Heart left ventricle (tissue), 16 donors: ENCODE measurements at regions not wholly inside any gene's neighbourhood (a gene's known extent, or its start where the extent isn't known, plus 50 kb on each side); places are given as distances from the start of the nearest gene placed in this dataset.
"Not testable (repeated sequence)": the region's sequence is repeated elsewhere in the genome, so short reads cannot be mapped to it uniquely, and the experiment has no call there.

Experiments used
- ATAC-seq, 4 donors: fragments of 200-7000 bp; cut with Tn5 transposase; one replicate each; pipeline ENCODE4 v1.9.1; 2020 to 2022; ENCODE audit warnings: moderate library complexity in 4 of 4, mild to moderate bottlenecking in 3 of 4, moderate number of reproducible peaks in 1 of 4
- DNase-seq, 5 donors: peaks; one replicate each; pipeline ENCODE4 v3.0.0-alpha.2; 2020
- H3K27ac ChIP-seq, 12 donors: fragments of 200-600 bp; sonication (generic) in 4 of 12; one replicate each; pipeline versions ENCODE4 v1.5.0 to v1.8.0; 2016 to 2022; ENCODE audit warnings: mild to moderate bottlenecking in 2 of 12
- H3K27me3 ChIP-seq, 9 donors: fragments of 200-600 bp; sonication (generic) in 2 of 9; one replicate each; pipeline versions ENCODE4 v1.5.1 to v1.8.0; 2016 to 2022; ENCODE audit warnings: mild to moderate bottlenecking in 3 of 9
- H3K36me3 ChIP-seq, 9 donors: fragments of 200-600 bp; sonication (generic) in 2 of 9; one replicate each; pipeline versions ENCODE4 v1.5.0 to v1.8.0; 2018 to 2022; ENCODE audit warnings: mild to moderate bottlenecking in 2 of 9
- H3K4me1 ChIP-seq, 12 donors: fragments of 200-600 bp; sonication (generic) in 4 of 12; one replicate each; pipeline versions ENCODE4 v1.5.0 to v1.8.0; 2016 to 2022; ENCODE audit warnings: mild to moderate bottlenecking in 3 of 12
- H3K4me3 ChIP-seq, 12 donors: fragments of 200-600 bp; sonication (generic) in 4 of 12; one replicate each; pipeline versions ENCODE4 v1.5.0 to v1.8.0; 2017 to 2022; ENCODE audit warnings: mild to moderate bottlenecking in 9 of 12, moderate library complexity in 4 of 12
- H3K9me3 ChIP-seq, 12 donors: fragments of 200-600 bp; sonication (generic) in 4 of 12; one replicate each; pipeline versions ENCODE4 v1.5.0 to v1.8.0; 2016 to 2022; ENCODE audit warnings: mild to moderate bottlenecking in 1 of 12
- CTCF ChIP-seq, 12 donors: fragments of 200-600 bp; sonication (generic) in 4 of 12; IDR thresholded peaks; one replicate each; pipeline versions ENCODE4 v1.5.0 to v1.8.0; 2018 to 2022; ENCODE audit warnings: antibody characterized with exemption in 12 of 12, mild to moderate bottlenecking in 5 of 12
- POLR2A ChIP-seq, 2 donors: fragments of 450-650 bp; IDR thresholded peaks; one replicate each; pipeline ENCODE4 v1.6.1; 2017; ENCODE audit warnings: antibody characterized with exemption in 2 of 2, mild to moderate bottlenecking in 2 of 2, moderate library complexity in 2 of 2
- WGBS, 4 donors: extraction: QIAGEN DNeasy Blood & Tissue Kit in 2 of 4; methylation state at CpG; one replicate each; pipeline versions ENCODE4 v1.1.5 to v1.1.7; 2013 to 2018; 5-methylcytosine and 5-hydroxymethylcytosine counted together
- intact Hi-C, 10 donors: fragments of 100-400 bp; cut with DNase I; formaldehyde crosslinking; loops; one replicate each; pipeline versions ENCODE4 v1.11.1 to v1.14.2; 2022
- donor health status: ischemic (EF 13 %, LVEDD 7.1; RV severe dilation, severe dysfunction).
- donor health status: healthy with polysubstance abuse.
- donor health status: DM: no; HTN: yes; CAD: no.
- donor health status: DM: no; HTN: no; CAD: no.
- donor health status: ischemic (EF 25% LVEDD 6.9; RV normal size, moderate dysfunction).
- donor health status: ischemic (EF 25% LVEDD 5.7; RV mildly dilated, moderate dysfunction).
- donor health status: healthy.
- donor health status: DM: yes; HTN: yes; CAD: no.
- donor health status: ischemic (EF 35%, LVEDD 5.7; RV mildly dilated, moderate dysfunction).
- donor health status: nonischemic (EF 11% LVEDD 7.7; RV severe dilation, severe dysfunction).
- donor health status: DM: yes; HTN: yes; CAD: no.
- donor health status: PGD.
- donor health status: ischemic (EF 29% LVEDD 5.4; RV normal size, mild dysfunction).
- donor health status: nonischemic (EF 23%, LVEDD 6.1; RV moderate dilation, normal function).

GRCh38 chr4:138374947-138375346 lies 132.8 kb upstream of the SLC7A11 start:
- Histone ChIP-seq H3K9me3 (peaks cover 0 to 30% (median 9%) of the 10 kb centered on the region in 12 donors), H3K36me3 (no peaks in the 10 kb centered on the region), H3K27ac (no peak overlapping the region), H3K27me3 (no peaks in the 10 kb centered on the region), H3K4me1 (no peaks in the 10 kb centered on the region), H3K4me3 (no peak overlapping the region)
- no peak for TF ChIP-seq CTCF (IDR thresholded peaks at IDR 0.05)
- no peak for TF ChIP-seq POLR2A (IDR thresholded peaks at IDR 0.05)
- intact Hi-C loops: no loop called here
- no peak for ATAC-seq
- WGBS, 4 donors: 89 to 97% (median 94%) methylated on average over 1 of the region's 1 CpG
- DNase-seq: no peak

- H3K9me3 ChIP-seq: peaks cover 0 to 14% (median 0%) of the 10 kb centered on the region in 12 donors
- H3K4me1 ChIP-seq: no peaks in the 10 kb centered on the region
- H3K27ac ChIP-seq: no peak overlapping the region
- no peaks in the 10 kb centered on the region for H3K27me3 ChIP-seq
- no peak overlapping the region for H3K4me3 ChIP-seq
- intact Hi-C loops: no loop called here
- no peak for ATAC-seq
- no peak for DNase-seq
- H3K36me3 ChIP-seq: no peaks in the 10 kb centered on the region
- TF ChIP-seq CTCF (IDR thresholded peaks at IDR 0.05) (no peak), POLR2A (IDR thresholded peaks at IDR 0.05) (no peak)
Observed at GRCh38 chr4:138367942-138368341, 125.8 kb upstream of the SLC7A11 start.

- ATAC-seq, DNase-seq, H3K27ac ChIP-seq, H3K4me1 ChIP-seq, H3K36me3 ChIP-seq, H3K27me3 ChIP-seq, intact Hi-C loops, H3K4me3 ChIP-seq: not testable (repeated sequence)
- 89 to 95% (median 90%) methylated on average over 3 of the region's 3 CpGs for WGBS, 4 donors
- peaks cover 0 to 36% (median 3%) of the 10 kb centered on the region in 12 donors for H3K9me3 ChIP-seq
Observed at GRCh38 chr4:138352446-138352845, 110.3 kb upstream of the SLC7A11 start.

GRCh38 chr4:138348055-138348454 lies 105.9 kb upstream of the SLC7A11 start:
- no peak for DNase-seq
- 46 to 66% (median 56%) methylated on average over 3 of the region's 3 CpGs for WGBS, 4 donors
- no peak for TF ChIP-seq CTCF (IDR thresholded peaks at IDR 0.05)
- no peak for TF ChIP-seq POLR2A (IDR thresholded peaks at IDR 0.05)

GRCh38 chr4:138347561-138347960 lies 105.4 kb upstream of the SLC7A11 start:
- H3K27me3 ChIP-seq: no peaks in the 10 kb centered on the region
- no peaks in the 10 kb centered on the region for H3K36me3 ChIP-seq
- H3K9me3 ChIP-seq: peaks cover 0 to 16% (median 0%) of the 10 kb centered on the region in 12 donors
- TF ChIP-seq POLR2A (IDR thresholded peaks at IDR 0.05) (no peak), CTCF (IDR thresholded peaks at IDR 0.05) (no peak)
- no peak for ATAC-seq
- intact Hi-C loops: no loop called here
- no peak for DNase-seq
- H3K27ac ChIP-seq: no peak overlapping the region
- no peaks in the 10 kb centered on the region for H3K4me1 ChIP-seq
- no peak overlapping the region for H3K4me3 ChIP-seq

More at GRCh38 chr4:138348055-138348454, 105.9 kb upstream of the SLC7A11 start:
- no peak for ATAC-seq
- Histone ChIP-seq H3K27ac (no peak overlapping the region), H3K4me3 (no peak overlapping the region), H3K9me3 (peaks cover 0 to 18% (median 0%) of the 10 kb centered on the region in 12 donors), H3K36me3 (no peaks in the 10 kb centered on the region), H3K27me3 (no peaks in the 10 kb centered on the region), H3K4me1 (no peaks in the 10 kb centered on the region)
- intact Hi-C loops: no loop called here
